Hematopoietic multipotent progenitor cell treated with erythropoietin and hydrocortisone succinate and interleukin-3 and kit ligand, for 8 days (in vitro differentiated cells): ENCODE measurements at regions not wholly inside any gene's neighbourhood (a gene's known extent, or its start where the extent isn't known, plus 50 kb on each side); places are given as distances from the start of the nearest gene placed in this dataset.
A peak's percentile ranks its signal among the peaks of the same experiment; 100 is the strongest.

Experiments
- DNase-seq: peaks from one replicate; pipeline ENCODE4 v3.0.0-alpha.2; 2015

- DNase-seq: no peak
These were observed 113.8 kb upstream of the ARMC2 start for GRCh38 chr6:108734271-108734922.

DNA sequence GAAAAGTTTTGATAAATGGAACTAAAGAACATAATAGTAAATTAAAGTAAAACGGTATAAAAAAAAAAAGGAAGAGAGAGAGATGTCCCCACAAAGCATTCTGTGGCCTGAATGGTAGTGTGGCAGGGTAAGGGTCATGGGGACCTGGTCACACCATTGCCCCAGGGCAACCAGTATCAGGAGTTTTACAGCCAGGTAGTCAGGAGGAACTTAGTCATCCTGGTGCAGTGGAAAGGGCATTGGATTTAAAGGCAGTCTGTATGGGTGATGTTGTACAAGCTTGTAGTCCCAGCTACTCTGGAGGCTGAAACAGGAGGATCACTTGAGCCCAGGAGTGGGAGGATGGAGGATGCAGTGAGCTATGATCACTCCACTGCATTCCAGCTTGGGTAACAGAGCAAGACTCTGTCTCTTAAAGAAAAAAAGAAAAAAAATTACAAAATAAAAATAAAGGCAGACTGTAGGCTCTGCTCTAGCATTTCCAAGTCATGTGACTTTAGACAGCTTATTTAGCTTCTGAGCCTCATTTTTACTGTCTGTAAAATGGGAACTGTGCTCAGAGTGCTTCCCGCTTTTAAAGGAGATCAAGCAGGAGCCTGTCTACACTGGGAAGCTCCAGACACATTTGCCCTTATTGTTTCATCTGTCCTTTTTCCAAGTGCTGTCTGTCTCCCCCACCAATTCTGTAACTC lies 112.8 kb upstream of the ARMC2 start:
- DNase-seq: no peak

GRCh38 chr6:108736002-108736361 lies 112.2 kb upstream of the ARMC2 start:
- peak; percentile 28 for DNase-seq

DNA sequence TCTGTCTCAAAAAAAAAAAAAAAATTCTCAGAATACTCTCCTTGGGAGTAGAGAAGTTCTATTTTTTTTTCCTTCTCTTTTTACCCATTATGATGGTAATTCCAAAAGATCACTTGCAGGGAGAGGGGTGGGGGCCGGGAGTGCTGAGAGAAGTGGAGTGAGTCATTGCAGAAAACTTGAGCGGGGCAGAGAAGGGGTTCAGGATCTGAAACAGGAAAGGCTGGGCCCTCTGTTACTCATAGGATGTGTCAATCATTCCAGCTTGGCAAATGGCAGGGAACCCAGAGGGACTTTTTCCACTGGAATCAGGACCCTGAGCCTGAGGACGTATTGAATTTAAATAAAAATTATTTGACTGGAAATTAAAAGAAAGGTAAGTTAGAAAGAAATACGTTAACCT lies 111.4 kb upstream of the ARMC2 start:
- DNase-seq: no peak

- peak; percentile 71 for DNase-seq
These were observed 110.4 kb upstream of the ARMC2 start for GRCh38 chr6:108737594-108738546.

- DNase-seq: no peak
These were observed 109.4 kb upstream of the ARMC2 start for GRCh38 chr6:108738684-108739416.

DNA sequence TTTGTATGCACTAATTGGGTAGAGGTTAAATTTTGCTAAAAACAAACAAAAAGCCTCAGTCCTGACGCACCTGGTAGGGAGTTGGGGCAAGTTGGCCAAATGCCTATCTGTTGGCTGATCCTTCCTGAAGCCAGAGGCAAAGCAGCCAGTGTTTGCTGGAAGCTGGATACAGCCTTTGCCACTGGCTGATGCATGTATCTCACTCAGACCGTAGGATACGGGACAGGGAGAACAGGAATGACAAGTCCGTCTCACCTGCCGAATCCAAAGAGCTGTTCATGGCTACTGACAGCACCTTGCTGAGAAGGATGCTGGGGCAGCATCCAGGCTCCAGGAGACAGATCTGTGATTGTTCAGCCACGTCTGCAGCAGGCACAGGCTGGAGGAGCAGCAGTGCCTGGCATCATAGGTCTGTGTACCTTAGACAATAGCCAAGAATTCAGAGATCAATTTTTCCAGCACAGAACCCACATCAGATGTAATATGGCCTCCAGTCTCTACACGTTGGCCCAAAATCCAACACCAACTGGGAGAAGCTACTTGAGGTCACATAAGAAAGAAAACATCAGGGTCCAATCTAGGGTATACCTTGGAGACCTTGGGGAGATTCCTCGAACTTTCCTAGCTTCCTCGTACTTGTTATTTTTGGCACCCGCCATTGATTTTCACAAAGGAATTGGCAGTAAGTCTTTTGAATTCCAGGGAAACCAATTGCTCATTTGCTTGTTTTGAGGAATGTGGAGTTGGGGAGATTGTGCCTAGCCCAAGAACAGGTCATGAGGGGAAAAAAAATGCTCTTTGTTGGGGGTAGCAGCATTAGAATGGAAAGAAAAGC lies 108.5 kb upstream of the ARMC2 start:
- no peak for DNase-seq

GRCh38 chr6:108741331-108741989 lies 106.8 kb upstream of the ARMC2 start:
- no peak for DNase-seq

DNA sequence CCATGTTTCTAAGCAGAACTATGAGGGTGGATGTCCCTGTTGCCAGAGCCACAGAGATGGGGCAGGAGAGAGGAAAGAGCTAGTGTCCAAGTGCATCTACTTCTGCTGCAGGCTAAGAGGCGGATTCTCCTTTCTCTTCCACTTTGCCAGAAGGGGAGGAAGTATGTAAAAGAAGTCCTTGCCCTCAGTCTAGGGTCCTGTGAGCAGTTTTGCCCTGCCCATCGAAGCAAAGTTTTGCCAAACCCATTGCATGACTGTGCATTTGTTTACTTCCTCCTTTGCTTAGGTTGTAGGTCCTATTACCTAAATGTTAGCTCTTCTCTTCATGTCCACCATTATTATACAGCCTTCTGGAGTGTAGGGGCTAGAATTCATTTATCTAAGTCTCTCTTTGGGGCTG lies 106.2 kb upstream of the ARMC2 start:
- peak; percentile 69 for DNase-seq

GRCh38 chr6:108744244-108744972 lies 103.8 kb upstream of the ARMC2 start:
- no peak for DNase-seq

DNA sequence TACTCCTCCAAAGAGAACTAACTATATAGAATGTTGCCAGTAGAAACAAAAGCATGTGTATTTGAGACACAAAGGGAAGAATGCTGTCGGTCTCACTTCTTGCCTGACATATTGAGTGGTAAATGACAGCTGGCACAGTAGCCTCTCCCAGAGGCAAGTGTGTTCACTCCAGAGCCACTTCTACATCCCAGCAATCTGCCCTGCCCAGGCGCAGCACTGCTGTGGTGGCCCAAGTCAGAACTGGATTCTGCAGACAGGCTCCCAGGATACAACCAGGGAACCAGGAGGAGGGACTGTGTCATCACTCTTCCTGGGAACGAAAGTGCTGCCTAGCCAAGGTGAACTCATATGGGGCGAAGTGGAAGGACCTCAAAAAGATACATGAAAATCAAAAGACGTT lies 103.2 kb upstream of the ARMC2 start:
- DNase-seq: no peak

DNA sequence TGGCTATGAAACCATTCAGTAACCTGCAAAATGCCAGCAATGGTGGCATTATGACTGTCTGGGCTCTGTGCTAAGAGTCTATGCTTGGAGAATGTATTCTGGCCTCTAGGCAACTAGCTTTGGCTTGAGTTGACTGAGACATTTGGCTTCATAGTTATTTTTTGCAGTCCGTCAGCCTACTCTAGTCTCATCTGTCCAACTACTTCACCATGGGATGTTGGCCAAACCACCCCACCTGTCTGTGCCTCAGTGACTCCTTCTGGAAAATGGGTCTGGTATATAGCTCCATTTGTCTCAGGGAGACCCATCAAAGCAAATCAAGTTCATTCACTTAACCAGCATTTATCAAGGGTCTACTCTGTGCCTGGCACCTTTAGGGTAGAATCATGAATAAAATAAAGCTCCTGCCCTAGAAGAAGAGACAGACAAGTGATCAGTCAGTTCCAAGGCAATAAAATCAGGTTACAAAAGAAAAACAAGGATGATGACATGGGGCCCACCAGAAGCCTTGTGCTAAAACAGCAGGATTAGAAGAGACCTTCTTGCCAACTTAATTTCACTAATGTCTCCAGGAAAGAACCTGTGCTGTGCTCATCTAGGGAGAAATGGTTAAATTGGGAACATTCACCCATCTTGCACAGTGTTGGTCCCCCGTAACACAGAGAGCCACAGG lies 102.4 kb upstream of the ARMC2 start:
- no peak for DNase-seq

GRCh38 chr6:108746366-108746765 lies 101.9 kb upstream of the ARMC2 start:
- DNase-seq: no peak

DNA sequence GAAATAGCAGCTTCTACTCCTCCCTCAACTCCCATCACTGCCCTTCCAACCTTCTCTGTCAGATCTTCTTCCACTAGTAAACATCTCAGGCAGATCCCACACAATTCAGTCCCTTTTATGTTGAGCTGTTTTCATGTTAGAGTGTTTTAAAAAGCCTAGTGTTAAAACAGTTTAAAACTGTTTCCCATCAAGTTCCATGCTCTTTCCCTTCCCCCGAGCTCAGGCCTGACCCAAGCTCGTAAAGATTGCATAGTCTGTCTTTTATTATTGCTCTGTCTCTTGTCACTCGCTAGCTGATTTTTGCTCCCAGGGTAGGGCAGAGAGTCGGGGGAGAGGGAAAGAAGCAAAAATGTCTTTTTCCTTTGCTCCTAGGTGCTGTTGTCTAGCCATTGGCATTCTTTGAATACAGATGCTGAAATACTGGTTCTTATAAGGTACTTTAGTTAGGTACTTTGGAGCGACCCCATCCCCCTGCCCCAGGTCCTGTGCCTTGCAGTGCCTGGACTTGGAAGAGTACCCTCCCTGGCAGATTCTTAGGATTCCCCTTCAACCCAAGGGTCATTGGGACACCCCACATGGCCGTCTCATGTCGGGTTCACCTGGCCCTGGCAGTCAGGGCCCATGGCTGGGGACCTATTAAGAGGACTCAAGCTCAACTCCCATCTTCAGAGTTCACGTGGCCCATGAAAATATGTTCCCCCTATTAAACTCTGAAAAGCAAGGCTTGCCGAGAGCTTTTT lies 101.2 kb upstream of the ARMC2 start:
- no peak for DNase-seq

GRCh38 chr6:108748055-108748454 lies 100.2 kb upstream of the ARMC2 start:
- DNase-seq: no peak

GRCh38 chr6:108748959-108749358 lies 99.3 kb upstream of the ARMC2 start:
- no peak for DNase-seq

DNA sequence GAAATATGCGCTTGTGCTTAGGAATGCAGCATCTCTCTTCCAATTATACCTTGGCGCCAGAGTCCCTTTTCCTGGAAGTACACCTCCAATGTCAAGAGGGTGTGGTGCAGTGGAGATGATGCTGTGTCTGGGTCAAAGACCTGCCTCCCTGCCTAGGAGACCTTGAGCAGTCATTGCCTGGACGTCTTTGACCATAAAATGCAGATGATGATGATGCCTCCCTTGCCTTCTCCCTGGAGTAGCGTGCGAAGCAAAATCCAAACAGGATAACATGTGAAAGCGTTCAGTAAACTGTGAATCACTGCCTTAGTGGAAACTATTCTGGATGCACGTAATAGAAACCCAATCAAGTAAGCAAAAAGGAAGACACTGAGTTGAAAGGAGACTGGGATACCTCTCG lies 97.4 kb upstream of the ARMC2 start:
- no peak for DNase-seq

GRCh38 chr6:108751282-108751681 lies 96.9 kb upstream of the ARMC2 start:
- no peak for DNase-seq
